Stimulated activated CD8-positive, alpha-beta memory T cell treated with anti-CD3 and anti-CD28 coated beads, Interleukin-7, amount 100 ng/mL, for 4 hours (primary cell): ENCODE measurements at regions not wholly inside any gene's neighbourhood (a gene's known extent, or its start where the extent isn't known, plus 50 kb on each side); places are given as distances from the start of the nearest gene placed in this dataset.
"Not testable (repeated sequence)": the region's sequence is repeated elsewhere in the genome, so short reads cannot be mapped to it uniquely, and the experiment has no call there.

Source experiments
- DNase-seq, 2 donors: peaks; one replicate each; pipeline ENCODE4 v3.0.0-alpha.2; 2020; ENCODE audit warnings: low read depth in 2 of 2

- DNase-seq: no peak
These were observed 201.0 kb upstream of the NABP1 start for GRCh38 chr2:191476901-191477300.

GRCh38 chr2:191478799-191479679 lies 198.9 kb upstream of the NABP1 start:
- no peak for DNase-seq

- no peak for DNase-seq
These were observed 198.3 kb upstream of the NABP1 start for GRCh38 chr2:191479680-191480023.

GRCh38 chr2:191481305-191482070 lies 196.4 kb upstream of the NABP1 start:
- DNase-seq: no peak

GRCh38 chr2:191483117-191483516 lies 194.8 kb upstream of the NABP1 start:
- DNase-seq: no peak

- DNase-seq: no peak
These were observed 191.2 kb upstream of the NABP1 start for GRCh38 chr2:191486584-191487320.

GRCh38 chr2:191488135-191488534 lies 189.8 kb upstream of the NABP1 start:
- DNase-seq: no peak

GRCh38 chr2:191489177-191489576 lies 188.8 kb upstream of the NABP1 start:
- DNase-seq: no peak

GRCh38 chr2:191496838-191497237 lies 181.1 kb upstream of the NABP1 start:
- DNase-seq: no peak

GRCh38 chr2:191497822-191498221 lies 180.1 kb upstream of the NABP1 start:
- no peak for DNase-seq

- DNase-seq: no peak
These were observed 178.9 kb upstream of the NABP1 start for GRCh38 chr2:191499050-191499449.

- no peak for DNase-seq
These were observed 177.9 kb upstream of the NABP1 start for GRCh38 chr2:191499874-191500565.

GRCh38 chr2:191500566-191500883 lies 177.4 kb upstream of the NABP1 start:
- DNase-seq: no peak

- no peak for DNase-seq
These were observed 176.9 kb upstream of the NABP1 start for GRCh38 chr2:191500884-191501560.

- DNase-seq: no peak
These were observed 176.3 kb upstream of the NABP1 start for GRCh38 chr2:191501561-191502168.

GRCh38 chr2:191506515-191506914 lies 171.4 kb upstream of the NABP1 start:
- no peak for DNase-seq

- DNase-seq: not testable (repeated sequence)
These were observed 170.6 kb upstream of the NABP1 start for GRCh38 chr2:191507252-191507853.

GRCh38 chr2:191508738-191509137 lies 169.2 kb upstream of the NABP1 start:
- DNase-seq: no peak

- DNase-seq: no peak
These were observed 165.6 kb upstream of the NABP1 start for GRCh38 chr2:191512216-191512835.

GRCh38 chr2:191512874-191513273 lies 165.1 kb upstream of the NABP1 start:
- DNase-seq: no peak
